ENCODE measurements at regions not wholly inside any gene's neighbourhood (a gene's known extent, or its start where the extent isn't known, plus 50 kb on each side); places are given as distances from the start of the nearest gene placed in this dataset.

DNA sequence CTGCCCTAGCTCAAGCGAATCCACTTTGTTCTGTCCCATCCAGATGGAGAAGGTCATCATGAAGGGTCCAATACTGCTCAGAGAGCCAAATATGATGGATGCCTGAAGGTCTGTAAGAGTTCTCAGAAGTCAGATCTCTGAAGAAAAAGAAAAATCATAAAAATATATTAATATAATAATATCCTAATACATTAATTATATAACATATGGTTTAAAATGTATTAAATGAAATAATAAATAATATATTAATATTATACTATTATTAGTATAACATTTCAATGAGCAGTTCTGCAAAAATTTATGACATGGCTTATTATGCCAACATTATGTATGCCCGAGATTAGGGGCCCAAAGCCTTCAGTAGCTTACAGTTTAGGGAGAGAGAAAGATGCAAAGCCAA is 78.2 kb upstream of the GPR12 start:
- Histone ChIP-seq H3K9ac (ENCODE audit: low read depth, low read length, poor library complexity) (no peak overlapping the region), H3K27me3 (ENCODE audit: control insufficient read depth in 3 of 3, insufficient read depth in 3 of 3, low read depth in 1 of 3, low read length in 3 of 3) (peaks cover 0 to 3% (median 0%) of the 10 kb centered on the region in 3 experiments), H2AK5ac (ENCODE audit: low read depth, low read length) (no peak overlapping the region), H2AFZ (ENCODE audit: low read length) (no peak overlapping the region), H3K9me3 (replicated peaks in 1 of 2; ENCODE audit: control insufficient read depth in 2 of 2, insufficient read depth in 1 of 2, low read depth in 1 of 2, low read length in 2 of 2) (no peaks in the 10 kb centered on the region), H4K91ac (ENCODE audit: low read depth, low read length, poor library complexity) (no peak overlapping the region), H3K14ac (ENCODE audit: low read length) (no peak overlapping the region), H3K23ac (ENCODE audit: low read depth, low read length, poor library complexity) (no peak overlapping the region), H3K4me2 (ENCODE audit: insufficient read depth, low read length, poor library complexity, severe bottlenecking) (no peak overlapping the region), H3K27ac (replicated peaks; ENCODE audit: low read length) (no peak overlapping the region), H2BK5ac (ENCODE audit: low read length) (no peak overlapping the region), H3K4ac (ENCODE audit: low read length) (no peak overlapping the region), H4K8ac (ENCODE audit: low read depth, low read length) (no peak overlapping the region), H3K36me3 (replicated peaks in 1 of 2; ENCODE audit: control insufficient read depth in 2 of 2, insufficient read depth in 2 of 2, low read length in 2 of 2) (no peaks in the 10 kb centered on the region), H3K4me3 (ENCODE audit: low read length in 2 of 2) (no peak overlapping the region), H3K4me1 (ENCODE audit: control insufficient read depth in 2 of 2, insufficient read depth in 1 of 2, low read depth in 1 of 2, low read length in 2 of 2) (peaks cover 0 to 2% of the 10 kb centered on the region in 2 donors), H3K18ac (ENCODE audit: low read length) (no peak overlapping the region), H3K79me1 (ENCODE audit: low read depth, low read length) (no peaks in the 10 kb centered on the region), H2BK120ac (ENCODE audit: low read depth, low read length) (no peak overlapping the region), H2BK12ac (ENCODE audit: low read length) (no peak overlapping the region), H2BK15ac (ENCODE audit: low read length) (no peak overlapping the region)
- WGBS, 2 donors (ENCODE audit: extremely low coverage in 2 of 2, insufficient read length in 2 of 2, insufficient replicate concordance in 1 of 2) = no CpG with 5 or more reads among the region's 2 CpGs
- DNase-seq (ENCODE audit: low spot score) = no peak

DNA sequence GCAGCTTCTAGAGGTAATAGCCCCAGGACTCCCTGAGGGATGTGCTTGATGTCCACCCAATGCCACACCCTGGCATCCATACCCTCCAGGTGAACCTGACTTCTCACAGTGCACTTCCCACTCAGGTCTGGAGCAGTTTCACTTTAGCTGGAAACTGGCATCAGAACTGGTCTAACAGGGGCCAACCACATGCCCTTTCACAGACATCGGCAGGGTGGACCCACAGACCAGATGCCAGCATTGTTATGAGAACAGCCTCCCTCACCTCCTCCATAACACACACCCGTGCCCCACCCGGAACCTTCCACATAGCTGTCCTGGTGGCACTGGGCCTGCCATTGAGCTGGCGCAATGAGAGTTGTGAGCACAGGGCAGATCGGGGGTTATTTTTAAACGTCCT is 77.4 kb upstream of the GPR12 start:
- Histone ChIP-seq H2BK120ac (ENCODE audit: low read depth, low read length) (no peak overlapping the region), H3K4ac (ENCODE audit: low read length) (no peak overlapping the region), H3K9me3 (replicated peaks in 1 of 2; ENCODE audit: control insufficient read depth in 2 of 2, insufficient read depth in 1 of 2, low read depth in 1 of 2, low read length in 2 of 2) (no peaks in the 10 kb centered on the region), H3K4me1 (ENCODE audit: control insufficient read depth in 2 of 2, insufficient read depth in 1 of 2, low read depth in 1 of 2, low read length in 2 of 2) (peaks cover 0 to 2% of the 10 kb centered on the region in 2 donors), H2AK5ac (ENCODE audit: low read depth, low read length) (no peak overlapping the region), H3K36me3 (replicated peaks in 1 of 2; ENCODE audit: control insufficient read depth in 2 of 2, insufficient read depth in 2 of 2, low read length in 2 of 2) (no peaks in the 10 kb centered on the region), H3K18ac (ENCODE audit: low read length) (no peak overlapping the region), H2AFZ (ENCODE audit: low read length) (no peak overlapping the region), H3K79me1 (ENCODE audit: low read depth, low read length) (no peaks in the 10 kb centered on the region), H3K4me3 (ENCODE audit: low read length in 2 of 2) (no peak overlapping the region), H4K8ac (ENCODE audit: low read depth, low read length) (no peak overlapping the region), H3K4me2 (ENCODE audit: insufficient read depth, low read length, poor library complexity, severe bottlenecking) (no peak overlapping the region), H3K23ac (ENCODE audit: low read depth, low read length, poor library complexity) (no peak overlapping the region), H3K27me3 (ENCODE audit: control insufficient read depth in 3 of 3, insufficient read depth in 3 of 3, low read depth in 1 of 3, low read length in 3 of 3) (peaks cover 0 to 3% (median 0%) of the 10 kb centered on the region in 3 experiments), H2BK5ac (ENCODE audit: low read length) (no peak overlapping the region), H2BK15ac (ENCODE audit: low read length) (no peak overlapping the region), H2BK12ac (ENCODE audit: low read length) (no peak overlapping the region), H3K9ac (ENCODE audit: low read depth, low read length, poor library complexity) (no peak overlapping the region), H4K91ac (ENCODE audit: low read depth, low read length, poor library complexity) (no peak overlapping the region), H3K14ac (ENCODE audit: low read length) (no peak overlapping the region), H3K27ac (replicated peaks; ENCODE audit: low read length) (no peak overlapping the region)
- DNase-seq (ENCODE audit: low spot score) = no peak
- WGBS, 2 donors (ENCODE audit: extremely low coverage in 2 of 2, insufficient read length in 2 of 2, insufficient replicate concordance in 1 of 2) = no CpG with 5 or more reads among the region's 6 CpGs

- Histone ChIP-seq H2AFZ (ENCODE audit: low read length) (no peak overlapping the region), H2BK15ac (ENCODE audit: low read length) (no peak overlapping the region), H3K4me1 (ENCODE audit: control insufficient read depth in 2 of 2, insufficient read depth in 1 of 2, low read depth in 1 of 2, low read length in 2 of 2) (peaks cover 0 to 2% of the 10 kb centered on the region in 2 donors), H2BK120ac (ENCODE audit: low read depth, low read length) (no peak overlapping the region), H3K23ac (ENCODE audit: low read depth, low read length, poor library complexity) (no peak overlapping the region), H3K14ac (ENCODE audit: low read length) (no peak overlapping the region), H3K18ac (ENCODE audit: low read length) (no peak overlapping the region), H2BK5ac (ENCODE audit: low read length) (no peak overlapping the region), H2BK12ac (ENCODE audit: low read length) (no peak overlapping the region), H3K9ac (ENCODE audit: low read depth, low read length, poor library complexity) (no peak overlapping the region), H3K27me3 (ENCODE audit: control insufficient read depth in 3 of 3, insufficient read depth in 3 of 3, low read depth in 1 of 3, low read length in 3 of 3) (peaks cover 0 to 3% (median 0%) of the 10 kb centered on the region in 3 experiments), H3K27ac (replicated peaks; ENCODE audit: low read length) (no peak overlapping the region), H3K4ac (ENCODE audit: low read length) (no peak overlapping the region), H3K4me2 (ENCODE audit: insufficient read depth, low read length, poor library complexity, severe bottlenecking) (no peak overlapping the region), H3K4me3 (ENCODE audit: low read length in 2 of 2) (no peak overlapping the region), H3K79me1 (ENCODE audit: low read depth, low read length) (no peaks in the 10 kb centered on the region), H2AK5ac (ENCODE audit: low read depth, low read length) (no peak overlapping the region), H4K91ac (ENCODE audit: low read depth, low read length, poor library complexity) (no peak overlapping the region), H3K36me3 (replicated peaks in 1 of 2; ENCODE audit: control insufficient read depth in 2 of 2, insufficient read depth in 2 of 2, low read length in 2 of 2) (no peaks in the 10 kb centered on the region), H4K8ac (ENCODE audit: low read depth, low read length) (no peak overlapping the region), H3K9me3 (replicated peaks in 1 of 2; ENCODE audit: control insufficient read depth in 2 of 2, insufficient read depth in 1 of 2, low read depth in 1 of 2, low read length in 2 of 2) (no peaks in the 10 kb centered on the region)
- DNase-seq (ENCODE audit: low spot score) = no peak
- WGBS, 2 donors (ENCODE audit: extremely low coverage in 2 of 2, insufficient read length in 2 of 2, insufficient replicate concordance in 1 of 2) = no CpG with 5 or more reads among the region's 3 CpGs
Observed at GRCh38 chr13:26837102-26837501, 76.5 kb upstream of the GPR12 start.

DNA sequence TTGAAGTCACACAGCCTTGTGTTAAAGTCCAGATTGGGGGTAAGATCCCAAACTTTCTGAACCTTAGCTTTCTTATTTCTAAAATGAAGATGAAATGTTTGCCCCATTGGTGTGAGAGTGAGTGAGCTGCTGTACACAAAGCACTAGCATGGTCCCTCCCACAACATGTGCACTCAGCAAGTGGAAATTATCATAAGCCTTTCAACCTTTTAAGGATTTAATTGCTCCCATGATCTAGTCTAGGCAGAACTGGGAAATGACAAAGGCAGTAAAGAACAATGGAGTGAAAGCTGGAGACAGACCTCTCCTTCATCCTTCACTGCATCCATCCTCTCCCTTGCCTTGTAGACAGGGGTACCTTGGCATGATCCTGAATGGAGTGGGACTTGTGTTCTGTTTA is 76.0 kb upstream of the GPR12 start:
- Histone ChIP-seq H3K4me3 (ENCODE audit: low read length in 2 of 2) (no peak overlapping the region), H4K91ac (ENCODE audit: low read depth, low read length, poor library complexity) (no peak overlapping the region), H3K23ac (ENCODE audit: low read depth, low read length, poor library complexity) (no peak overlapping the region), H3K4ac (ENCODE audit: low read length) (no peak overlapping the region), H3K79me1 (ENCODE audit: low read depth, low read length) (no peaks in the 10 kb centered on the region), H3K14ac (ENCODE audit: low read length) (no peak overlapping the region), H4K8ac (ENCODE audit: low read depth, low read length) (no peak overlapping the region), H3K18ac (ENCODE audit: low read length) (no peak overlapping the region), H2BK15ac (ENCODE audit: low read length) (no peak overlapping the region), H3K36me3 (replicated peaks in 1 of 2; ENCODE audit: control insufficient read depth in 2 of 2, insufficient read depth in 2 of 2, low read length in 2 of 2) (no peaks in the 10 kb centered on the region), H3K4me2 (ENCODE audit: insufficient read depth, low read length, poor library complexity, severe bottlenecking) (no peak overlapping the region), H2AK5ac (ENCODE audit: low read depth, low read length) (no peak overlapping the region), H3K9ac (ENCODE audit: low read depth, low read length, poor library complexity) (no peak overlapping the region), H3K4me1 (ENCODE audit: control insufficient read depth in 2 of 2, insufficient read depth in 1 of 2, low read depth in 1 of 2, low read length in 2 of 2) (peaks cover 0 to 2% of the 10 kb centered on the region in 2 donors), H2BK5ac (ENCODE audit: low read length) (no peak overlapping the region), H2BK120ac (ENCODE audit: low read depth, low read length) (no peak overlapping the region), H2BK12ac (ENCODE audit: low read length) (no peak overlapping the region), H2AFZ (ENCODE audit: low read length) (no peak overlapping the region), H3K27ac (replicated peaks; ENCODE audit: low read length) (no peak overlapping the region), H3K9me3 (replicated peaks in 1 of 2; ENCODE audit: control insufficient read depth in 2 of 2, insufficient read depth in 1 of 2, low read depth in 1 of 2, low read length in 2 of 2) (no peaks in the 10 kb centered on the region), H3K27me3 (ENCODE audit: control insufficient read depth in 3 of 3, insufficient read depth in 3 of 3, low read depth in 1 of 3, low read length in 3 of 3) (peaks cover 0 to 3% (median 0%) of the 10 kb centered on the region in 3 experiments)
- no peak for DNase-seq (ENCODE audit: low spot score)

Data from neuronal stem cell (in vitro differentiated cells).